ENCODE measurements at regions not wholly inside any gene's neighbourhood (a gene's known extent, or its start where the extent isn't known, plus 50 kb on each side); places are given as distances from the start of the nearest gene placed in this dataset.
"Not testable (repeated sequence)": the region's sequence is repeated elsewhere in the genome, so short reads cannot be mapped to it uniquely, and the experiment has no call there.

GRCh38 chr12:61524851-61525250 is 735.4 kb upstream of the USP15 start:
- DNase-seq, result no peak

- no peak for DNase-seq
Observed at GRCh38 chr12:61525331-61525730, 734.9 kb upstream of the USP15 start.

- no peak for DNase-seq
Observed at GRCh38 chr12:61530456-61530855, 729.7 kb upstream of the USP15 start.

- DNase-seq, result no peak
Observed at GRCh38 chr12:61531195-61531594, 729.0 kb upstream of the USP15 start.

- DNase-seq, result no peak
Observed at GRCh38 chr12:61536117-61536516, 724.1 kb upstream of the USP15 start.

- DNase-seq, result no peak
Observed at GRCh38 chr12:61536525-61536924, 723.7 kb upstream of the USP15 start.

- no peak for DNase-seq
Observed at GRCh38 chr12:61538951-61539350, 721.3 kb upstream of the USP15 start.

- DNase-seq, result no peak
Observed at GRCh38 chr12:61542551-61542950, 717.7 kb upstream of the USP15 start.

- DNase-seq, result no peak
Observed at GRCh38 chr12:61546296-61546695, 713.9 kb upstream of the USP15 start.

- DNase-seq, result no peak
Observed at GRCh38 chr12:61553091-61553490, 707.1 kb upstream of the USP15 start.

GRCh38 chr12:61554268-61555008 is 705.8 kb upstream of the USP15 start:
- no peak for DNase-seq

- DNase-seq, result no peak
Observed at GRCh38 chr12:61563665-61564450, 696.3 kb upstream of the USP15 start.

GRCh38 chr12:61564466-61564865 is 695.7 kb upstream of the USP15 start:
- DNase-seq, result no peak

- no peak for DNase-seq
Observed at GRCh38 chr12:61566183-61566582, 694.0 kb upstream of the USP15 start.

GRCh38 chr12:61574339-61574738 is 685.9 kb upstream of the USP15 start:
- DNase-seq, result no peak

GRCh38 chr12:61584943-61585342 is 675.3 kb upstream of the USP15 start:
- DNase-seq, result no peak

- not testable (repeated sequence) for DNase-seq
Observed at GRCh38 chr12:61590864-61591263, 669.3 kb upstream of the USP15 start.

- no peak for DNase-seq
Observed at GRCh38 chr12:61610143-61610542, 650.1 kb upstream of the USP15 start.

- no peak for DNase-seq
Observed at GRCh38 chr12:61629702-61630101, 630.5 kb upstream of the USP15 start.

- DNase-seq, result no peak
Observed at GRCh38 chr12:61646639-61647038, 613.6 kb upstream of the USP15 start.

GRCh38 chr12:61647566-61647965 is 612.6 kb upstream of the USP15 start:
- no peak for DNase-seq

GRCh38 chr12:61652265-61652664 is 607.9 kb upstream of the USP15 start:
- no peak for DNase-seq

- peak; percentile 2 to 43 (median 26) for DNase-seq
Observed at GRCh38 chr12:61654698-61655097, 605.5 kb upstream of the USP15 start.

GRCh38 chr12:61655241-61655640 is 605.0 kb upstream of the USP15 start:
- DNase-seq, result no peak
